GM12878 (cell line): ENCODE measurements at regions not wholly inside any gene's neighbourhood (a gene's known extent, or its start where the extent isn't known, plus 50 kb on each side); places are given as distances from the start of the nearest gene placed in this dataset.

Experiments used
- ATF7 ChIP-seq: fragments of 450-650 bp; IDR thresholded peaks from 2 replicates; pipeline ENCODE4 v1.6.1; 2016; ENCODE audit warnings: low read depth, mild to moderate bottlenecking
- CREB1 ChIP-seq: IDR thresholded peaks from 2 replicates; pipeline ENCODE4 v1.6.1; 2012; ENCODE audit warnings: low read depth, mild to moderate bottlenecking, inconsistent platforms
- CTCF ChIP-seq, 3 experiments: IDR thresholded peaks in 2 of 3; conservative IDR thresholded peaks in 1 of 3; 2 replicates each; pipeline ENCODE4 v1.5.1; 2011; ENCODE audit warnings: low read depth in 3 of 3, low read length in 3 of 3, mild to moderate bottlenecking in 3 of 3, control low read depth in 2 of 3, moderate library complexity in 2 of 3, inconsistent platforms in 1 of 3, mixed read lengths in 1 of 3; ENCODE audit not compliant: control insufficient read depth in 2 of 3, insufficient read depth in 1 of 3; ENCODE audit errors: extremely low read depth in 1 of 3
- E4F1 ChIP-seq: fragments of 450-650 bp; IDR thresholded peaks from 2 replicates; pipeline ENCODE4 v1.6.1; 2018; ENCODE audit warnings: borderline replicate concordance, mild to moderate bottlenecking; ENCODE audit not compliant: partially characterized antibody
- FOXK2 ChIP-seq: fragments of 450-650 bp; IDR thresholded peaks from 2 replicates; pipeline ENCODE4 v1.6.1; 2017; ENCODE audit warnings: mild to moderate bottlenecking, moderate library complexity
- GATAD2B ChIP-seq: fragments of 450-650 bp; conservative IDR thresholded peaks from 2 replicates; pipeline ENCODE4 v1.6.1; 2017; ENCODE audit warnings: low read depth, mild to moderate bottlenecking, moderate library complexity
- IRF3 ChIP-seq: fragments of 450-650 bp; IDR thresholded peaks from 2 replicates; pipeline ENCODE4 v1.6.1; 2014; ENCODE audit warnings: mild to moderate bottlenecking
- JUND ChIP-seq: IDR thresholded peaks from 2 replicates; pipeline ENCODE4 v1.6.1; 2012; ENCODE audit warnings: low read depth, mild to moderate bottlenecking, low read length, improper control_type of control experiment, moderate library complexity
- NFIC ChIP-seq: IDR thresholded peaks from 2 replicates; pipeline ENCODE4 v1.6.1; 2012; ENCODE audit warnings: low read depth, mild to moderate bottlenecking, inconsistent platforms, low read length, moderate library complexity
- POLR2A ChIP-seq: IDR thresholded peaks from 2 replicates; pipeline ENCODE4 v1.6.1; 2011; ENCODE audit warnings: low read depth, mild to moderate bottlenecking, low read length
- SIN3A ChIP-seq: IDR thresholded peaks from 2 replicates; pipeline ENCODE4 v1.6.1; 2012; ENCODE audit warnings: low read depth, low read length, improper control_type of control experiment
- TAF1 ChIP-seq: IDR thresholded peaks from 2 replicates; pipeline ENCODE4 v1.6.1; 2011; ENCODE audit warnings: mild to moderate bottlenecking, low read depth, low read length, borderline replicate concordance
- ZNF24 ChIP-seq: fragments of 450-650 bp; IDR thresholded peaks from 2 replicates; pipeline ENCODE4 v1.6.1; 2017; ENCODE audit warnings: antibody characterized with exemption, mild to moderate bottlenecking

GRCh38 chr1:172885971-172886370 lies 164.8 kb downstream of the TNFSF18 start:
- TF ChIP-seq CTCF (IDR thresholded peaks at IDR 0.05 in 2 of 3, conservative IDR thresholded peaks at IDR 0.05 in 1 of 3; ENCODE audit: control insufficient read depth in 2 of 3, extremely low read depth in 1 of 3, insufficient read depth in 1 of 3, low read depth in 3 of 3, low read length in 3 of 3), result no peak
- no peak for TF ChIP-seq E4F1
- no peak for TF ChIP-seq CREB1
- no peak for TF ChIP-seq IRF3
- TF ChIP-seq GATAD2B, result no peak
- no peak for TF ChIP-seq JUND
- TF ChIP-seq POLR2A, result no peak
- TF ChIP-seq ZNF24, result no peak
- no peak for TF ChIP-seq SIN3A
- TF ChIP-seq ATF7, result no peak
- TF ChIP-seq NFIC, result no peak
- TF ChIP-seq FOXK2, result no peak
- TF ChIP-seq TAF1, result no peak
